KOPT-K1 (cell line): ENCODE measurements at regions not wholly inside any gene's neighbourhood (a gene's known extent, or its start where the extent isn't known, plus 50 kb on each side); places are given as distances from the start of the nearest gene placed in this dataset.
A peak's percentile ranks its signal among the peaks of the same experiment; 100 is the strongest.

Experiments
- H3K27ac ChIP-seq: fragments of 200-600 bp; sonication (generic); 2 replicates; pipeline ENCODE4 v1.5.1; 2016; ENCODE audit warnings: antibody characterized with exemption, mild to moderate bottlenecking, low read depth, low read length; ENCODE audit not compliant: poor library complexity, severe bottlenecking
- H3K36me3 ChIP-seq: fragments of 200-600 bp; sonication (generic); 2 replicates; pipeline ENCODE4 v1.5.1; 2017; ENCODE audit warnings: antibody characterized with exemption, mild to moderate bottlenecking, low read length, moderate library complexity; ENCODE audit not compliant: insufficient read depth
- H3K9me3 ChIP-seq: fragments of 200-600 bp; sonication (generic); 2 replicates; pipeline ENCODE4 v1.5.1; 2017; ENCODE audit warnings: antibody characterized with exemption, low read length, mild to moderate bottlenecking; ENCODE audit not compliant: insufficient read depth, poor library complexity, severe bottlenecking

GRCh38 chr2:74050151-74050550, 65.4 kb downstream of the TET3 start:
- Histone ChIP-seq H3K27ac (no peak overlapping the region), H3K9me3 (no peaks in the 10 kb centered on the region), H3K36me3 (peaks cover 58% of the 10 kb centered on the region)

DNA sequence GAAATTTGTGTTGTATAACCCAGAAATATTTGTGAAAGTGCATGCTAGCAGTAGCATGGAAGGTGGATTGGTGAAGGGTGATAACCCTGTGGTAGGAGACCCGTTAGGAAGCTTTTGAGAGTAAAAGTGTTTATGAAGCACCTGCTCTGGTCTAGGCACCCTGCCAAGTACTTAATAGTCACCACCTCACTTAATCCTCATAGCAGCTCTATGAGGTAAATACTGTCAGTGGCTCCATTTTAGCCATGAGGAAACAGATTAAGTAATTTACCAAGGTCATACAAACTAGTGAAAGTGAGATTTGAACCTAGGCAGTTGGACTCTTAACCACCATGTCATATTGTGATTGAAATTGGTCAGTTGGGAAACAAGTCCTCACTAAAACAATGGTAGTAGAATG, 66.8 kb downstream of the TET3 start:
- Histone ChIP-seq H3K27ac (no peak overlapping the region), H3K9me3 (no peaks in the 10 kb centered on the region), H3K36me3 (peaks cover 59% of the 10 kb centered on the region)

- Histone ChIP-seq H3K27ac (peak overlapping the region; percentile 4), H3K9me3 (no peaks in the 10 kb centered on the region), H3K36me3 (peaks cover 51% of the 10 kb centered on the region)
Observed at GRCh38 chr2:74052732-74053710, 68.3 kb downstream of the TET3 start.

GRCh38 chr2:74053959-74054715, 69.4 kb downstream of the TET3 start:
- Histone ChIP-seq H3K27ac (peak overlapping the region; percentile 4), H3K9me3 (no peaks in the 10 kb centered on the region), H3K36me3 (peaks cover 46% of the 10 kb centered on the region)

DNA sequence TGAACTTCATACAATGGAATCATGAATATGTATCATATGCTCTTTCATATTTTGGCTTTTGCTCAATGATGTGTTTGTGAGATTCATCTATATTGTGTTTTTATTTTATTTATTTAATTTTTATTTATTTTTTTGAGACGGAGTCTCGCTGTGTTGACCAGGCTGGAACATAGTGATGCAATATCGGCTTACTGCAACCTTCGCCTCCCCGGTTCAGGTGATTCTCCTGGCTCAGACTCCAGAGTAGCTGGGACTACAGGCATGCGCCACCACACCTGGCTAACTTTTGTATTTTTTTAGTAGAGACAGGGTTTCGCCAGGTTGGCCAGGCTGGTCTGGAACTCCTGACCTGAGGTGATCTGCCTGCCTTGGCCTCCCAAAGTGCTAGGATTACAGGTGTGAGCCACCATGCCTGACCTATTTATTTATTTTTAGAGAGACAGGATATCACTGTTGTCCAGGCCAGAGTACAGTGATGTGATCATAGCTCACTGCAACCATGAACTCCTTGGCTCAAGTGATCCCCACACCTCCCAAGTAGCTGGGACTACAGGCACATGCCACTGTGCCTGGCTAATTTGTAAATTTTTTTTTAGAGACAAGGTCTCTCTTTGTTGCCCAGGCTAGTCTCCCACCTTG, 74.5 kb downstream of the TET3 start:
- no peaks in the 10 kb centered on the region for H3K9me3 ChIP-seq
- peaks cover 37% of the 10 kb centered on the region for H3K36me3 ChIP-seq
- H3K27ac ChIP-seq, result no peak overlapping the region

GRCh38 chr2:74063486-74063885, 78.8 kb downstream of the TET3 start:
- Histone ChIP-seq H3K27ac (no peak overlapping the region), H3K36me3 (peaks cover 28% of the 10 kb centered on the region), H3K9me3 (no peaks in the 10 kb centered on the region)

DNA sequence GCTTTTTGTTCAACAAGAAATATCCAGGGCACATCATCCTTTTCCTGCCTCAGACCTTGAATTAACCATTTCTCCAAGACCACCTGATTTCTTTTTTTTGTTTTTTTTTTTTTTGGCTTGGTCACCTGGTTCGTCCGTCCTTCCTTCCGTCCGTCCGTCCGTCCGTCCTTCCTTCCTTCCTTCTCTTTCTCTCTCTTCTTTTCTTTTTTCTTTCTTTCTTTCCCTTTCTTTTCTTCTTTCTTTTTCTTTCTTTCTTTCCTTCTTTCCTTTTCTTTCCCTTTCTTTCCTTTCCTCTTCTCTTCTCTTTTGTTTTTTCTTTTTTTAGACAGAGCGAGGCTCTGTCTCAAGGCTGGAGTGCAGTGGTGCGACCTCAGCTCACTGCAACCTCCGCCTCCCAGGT, 80.7 kb downstream of the TET3 start:
- H3K9me3 ChIP-seq, result peaks cover 5% of the 10 kb centered on the region
- H3K36me3 ChIP-seq, result peaks cover 22% of the 10 kb centered on the region
- no peak overlapping the region for H3K27ac ChIP-seq

DNA sequence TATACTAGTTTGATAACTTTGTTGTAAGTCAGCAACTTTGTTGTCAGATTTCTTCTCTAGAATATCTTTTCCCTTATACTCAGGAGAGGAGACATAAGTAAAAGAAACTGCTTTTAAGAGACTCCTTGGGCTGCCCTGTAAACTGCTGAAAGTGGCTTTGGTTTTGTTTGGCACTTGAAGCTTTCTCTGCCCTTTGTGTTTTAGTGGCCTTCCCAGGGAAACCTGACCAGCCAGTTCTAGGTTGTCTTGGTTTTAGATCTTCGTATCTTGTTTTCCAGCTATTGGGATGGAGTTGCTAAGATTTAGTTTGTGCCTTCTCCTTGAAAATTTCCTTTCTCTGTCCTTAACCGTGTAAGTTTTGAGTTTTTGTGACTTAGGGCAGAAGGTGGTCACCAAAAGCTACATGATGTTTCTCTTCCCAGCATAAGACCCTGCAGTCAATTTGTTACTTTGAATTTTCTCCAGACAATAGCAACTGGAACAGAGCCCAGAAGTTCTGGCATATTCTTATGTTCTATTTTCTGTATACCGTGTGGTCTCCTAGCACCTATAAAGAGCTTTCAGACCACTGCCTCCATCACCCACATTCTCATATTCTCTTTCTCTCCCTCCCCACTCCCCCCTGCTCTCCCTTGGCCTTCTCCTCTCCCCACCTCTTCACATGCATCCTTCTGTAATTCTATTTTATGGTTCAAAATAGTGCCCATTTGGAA, 81.1 kb downstream of the BOLA3 start:
- Histone ChIP-seq H3K9me3 (peaks cover 5% of the 10 kb centered on the region), H3K27ac (no peak overlapping the region), H3K36me3 (peaks cover 24% of the 10 kb centered on the region)

- no peak overlapping the region for H3K27ac ChIP-seq
- H3K36me3 ChIP-seq, result peaks cover 24% of the 10 kb centered on the region
Observed at GRCh38 chr2:74067221-74067747, 80.4 kb downstream of the BOLA3 start.

GRCh38 chr2:74070991-74071390, 76.7 kb downstream of the BOLA3 start:
- Histone ChIP-seq H3K27ac (no peak overlapping the region), H3K36me3 (peaks cover 51% of the 10 kb centered on the region), H3K9me3 (peaks cover 5% of the 10 kb centered on the region)

More at GRCh38 chr2:74067221-74067747, 80.4 kb downstream of the BOLA3 start:
- peaks cover 5% of the 10 kb centered on the region for H3K9me3 ChIP-seq

GRCh38 chr2:74071426-74071825, 76.3 kb downstream of the BOLA3 start:
- H3K9me3 ChIP-seq, result peaks cover 5% of the 10 kb centered on the region

DNA sequence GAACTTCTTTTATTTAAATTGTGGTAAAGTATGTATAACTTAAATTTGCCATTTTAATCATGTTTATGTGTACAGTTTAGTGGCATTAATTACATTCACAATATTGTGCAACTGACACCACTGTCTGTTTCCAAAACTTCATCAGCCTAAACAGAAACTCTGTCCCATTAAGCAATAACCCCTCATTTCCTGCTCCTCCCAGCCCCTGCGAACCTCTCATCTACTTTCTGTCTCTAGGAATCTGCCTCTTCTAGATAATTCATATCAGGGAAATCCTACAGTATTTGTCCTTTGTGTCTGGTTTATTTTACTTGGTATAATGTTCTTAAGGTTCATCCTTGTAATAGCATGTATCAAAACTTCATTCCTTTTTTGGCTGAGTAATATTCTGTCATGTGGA, 75.1 kb downstream of the BOLA3 start:
- Histone ChIP-seq H3K27ac (no peak overlapping the region), H3K36me3 (peaks cover 57% of the 10 kb centered on the region), H3K9me3 (peaks cover 5% of the 10 kb centered on the region)

More at GRCh38 chr2:74071426-74071825, 76.3 kb downstream of the BOLA3 start:
- H3K36me3 ChIP-seq, result peaks cover 50% of the 10 kb centered on the region
- H3K27ac ChIP-seq, result no peak overlapping the region

- H3K27ac ChIP-seq, result no peak overlapping the region
- H3K9me3 ChIP-seq, result peaks cover 4% of the 10 kb centered on the region
- H3K36me3 ChIP-seq, result peaks cover 57% of the 10 kb centered on the region
Observed at GRCh38 chr2:74074487-74074886, 73.2 kb downstream of the BOLA3 start.

DNA sequence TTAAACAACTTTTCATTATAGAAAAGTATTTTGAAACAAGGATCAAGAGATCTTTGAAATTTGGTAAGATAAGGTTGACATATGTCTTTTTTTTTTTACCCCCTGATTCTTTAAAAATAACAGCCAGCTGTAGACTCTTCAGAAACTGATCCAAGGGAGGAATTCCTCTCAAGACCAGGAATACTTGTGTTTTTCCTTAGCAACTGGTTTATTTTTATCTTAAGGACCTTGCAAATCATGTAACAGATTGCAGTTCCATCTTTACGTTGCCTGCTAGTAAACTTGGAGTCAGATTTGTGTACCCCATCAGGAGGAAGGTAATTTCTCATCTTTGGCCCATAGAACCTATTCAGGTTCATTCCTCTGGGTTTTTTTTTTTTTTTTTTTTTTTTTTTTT, 71.6 kb downstream of the BOLA3 start:
- Histone ChIP-seq H3K27ac (no peak overlapping the region), H3K36me3 (peaks cover 59% of the 10 kb centered on the region), H3K9me3 (no peaks in the 10 kb centered on the region)
